Epithelial cell of proximal tubule (primary cell): ENCODE measurements at regions not wholly inside any gene's neighbourhood (a gene's known extent, or its start where the extent isn't known, plus 50 kb on each side); places are given as distances from the start of the nearest gene placed in this dataset.

Experiments used
- DNase-seq: peaks from one replicate; pipeline ENCODE4 v3.0.0-alpha.2; 2011; ENCODE audit warnings: low read depth
- H3K4me3 ChIP-seq: 2 replicates; pipeline ENCODE4 v1.5.1; 2011; ENCODE audit warnings: low read depth, mild to moderate bottlenecking, low read length
- TF ChIP-seq, protein P1 (sequence below): conservative IDR thresholded peaks from 2 replicates; pipeline ENCODE4 v1.5.1; 2012; ENCODE audit warnings: low read depth, mild to moderate bottlenecking, low read length

DNA sequence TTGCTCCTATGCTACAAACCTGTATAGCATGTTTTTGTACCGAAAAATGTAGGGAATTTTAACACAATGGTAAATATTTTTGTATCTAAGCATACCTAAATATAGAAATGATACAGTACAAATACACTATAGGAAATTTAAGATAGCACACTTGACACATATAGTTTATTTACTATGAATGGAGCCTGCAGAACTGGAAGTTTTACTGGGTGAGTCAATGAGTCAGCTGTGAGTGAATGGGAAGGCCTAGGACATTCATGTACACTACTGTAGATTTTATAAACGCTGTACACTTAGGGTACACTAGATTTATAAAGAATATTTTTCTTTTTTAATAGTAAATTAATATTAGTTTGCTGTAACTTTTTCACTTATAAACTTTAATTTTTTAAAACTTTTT, 707.7 kb upstream of the EPHA6 start:
- TF ChIP-seq, protein P1, sequence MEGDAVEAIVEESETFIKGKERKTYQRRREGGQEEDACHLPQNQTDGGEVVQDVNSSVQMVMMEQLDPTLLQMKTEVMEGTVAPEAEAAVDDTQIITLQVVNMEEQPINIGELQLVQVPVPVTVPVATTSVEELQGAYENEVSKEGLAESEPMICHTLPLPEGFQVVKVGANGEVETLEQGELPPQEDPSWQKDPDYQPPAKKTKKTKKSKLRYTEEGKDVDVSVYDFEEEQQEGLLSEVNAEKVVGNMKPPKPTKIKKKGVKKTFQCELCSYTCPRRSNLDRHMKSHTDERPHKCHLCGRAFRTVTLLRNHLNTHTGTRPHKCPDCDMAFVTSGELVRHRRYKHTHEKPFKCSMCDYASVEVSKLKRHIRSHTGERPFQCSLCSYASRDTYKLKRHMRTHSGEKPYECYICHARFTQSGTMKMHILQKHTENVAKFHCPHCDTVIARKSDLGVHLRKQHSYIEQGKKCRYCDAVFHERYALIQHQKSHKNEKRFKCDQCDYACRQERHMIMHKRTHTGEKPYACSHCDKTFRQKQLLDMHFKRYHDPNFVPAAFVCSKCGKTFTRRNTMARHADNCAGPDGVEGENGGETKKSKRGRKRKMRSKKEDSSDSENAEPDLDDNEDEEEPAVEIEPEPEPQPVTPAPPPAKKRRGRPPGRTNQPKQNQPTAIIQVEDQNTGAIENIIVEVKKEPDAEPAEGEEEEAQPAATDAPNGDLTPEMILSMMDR, result no peak
- no peak overlapping the region for H3K4me3 ChIP-seq
- DNase-seq, result no peak
